ENCODE measurements at regions not wholly inside any gene's neighbourhood (a gene's known extent, or its start where the extent isn't known, plus 50 kb on each side); places are given as distances from the start of the nearest gene placed in this dataset.
"Not testable (repeated sequence)": the region's sequence is repeated elsewhere in the genome, so short reads cannot be mapped to it uniquely, and the experiment has no call there.

GRCh38 chr3:10726787-10727186 lies 89.2 kb upstream of the SLC6A11 start:
- H3K9me3 Mint-ChIP-seq, result peaks cover 7% of the 10 kb centered on the region
- DNase-seq, result no peak
- no peak overlapping the region for H3K4me3 Mint-ChIP-seq
- ATAC-seq, result no peak
- H3K4me1 Mint-ChIP-seq, result no peaks in the 10 kb centered on the region
- no peak overlapping the region for H3K27ac Mint-ChIP-seq
- H3K27me3 Mint-ChIP-seq, result peaks cover 17% of the 10 kb centered on the region
- no peaks in the 10 kb centered on the region for H3K36me3 Mint-ChIP-seq (ENCODE audit: low read depth)

GRCh38 chr3:10729439-10729838 lies 86.6 kb upstream of the SLC6A11 start:
- Mint-ChIP-seq H3K27ac (no peak overlapping the region), H3K4me1 (no peaks in the 10 kb centered on the region), H3K27me3 (peaks cover 22% of the 10 kb centered on the region), H3K4me3 (no peak overlapping the region), H3K9me3 (peaks cover 29% of the 10 kb centered on the region), H3K36me3 (ENCODE audit: low read depth) (peaks cover 4% of the 10 kb centered on the region)
- ATAC-seq, result no peak
- DNase-seq, result no peak

GRCh38 chr3:10732292-10732691 lies 83.7 kb upstream of the SLC6A11 start:
- H3K4me1 Mint-ChIP-seq, result no peaks in the 10 kb centered on the region
- no peak overlapping the region for H3K4me3 Mint-ChIP-seq
- ATAC-seq (no peak), DNase-seq (no peak)
- H3K27ac Mint-ChIP-seq, result no peak overlapping the region
- H3K36me3 Mint-ChIP-seq (ENCODE audit: low read depth), result peaks cover 4% of the 10 kb centered on the region
- H3K27me3 Mint-ChIP-seq, result peaks cover 39% of the 10 kb centered on the region
- peaks cover 34% of the 10 kb centered on the region for H3K9me3 Mint-ChIP-seq

GRCh38 chr3:10733297-10733696 lies 82.7 kb upstream of the SLC6A11 start:
- Mint-ChIP-seq H3K4me1 (peaks cover 2% of the 10 kb centered on the region), H3K36me3 (ENCODE audit: low read depth) (peaks cover 4% of the 10 kb centered on the region), H3K27me3 (peaks cover 45% of the 10 kb centered on the region), H3K9me3 (peaks cover 34% of the 10 kb centered on the region), H3K4me3 (no peak overlapping the region), H3K27ac (no peak overlapping the region)
- ATAC-seq, result no peak
- no peak for DNase-seq

- peaks cover 47% of the 10 kb centered on the region for H3K27me3 Mint-ChIP-seq
These were observed 79.6 kb upstream of the SLC6A11 start for GRCh38 chr3:10736444-10736843.

GRCh38 chr3:10737785-10738184 lies 78.2 kb upstream of the SLC6A11 start:
- H3K36me3 Mint-ChIP-seq (ENCODE audit: low read depth), result peaks cover 4% of the 10 kb centered on the region
- H3K4me3 Mint-ChIP-seq, result no peak overlapping the region
- no peak for ATAC-seq

More at GRCh38 chr3:10736444-10736843, 79.6 kb upstream of the SLC6A11 start:
- not testable (repeated sequence) for H3K4me1 Mint-ChIP-seq; H3K36me3 Mint-ChIP-seq (ENCODE audit: low read depth); H3K4me3 Mint-ChIP-seq; H3K27ac Mint-ChIP-seq; DNase-seq; ATAC-seq
- peaks cover 27% of the 10 kb centered on the region for H3K9me3 Mint-ChIP-seq

GRCh38 chr3:10738688-10739372 lies 77.2 kb upstream of the SLC6A11 start:
- peaks cover 10% of the 10 kb centered on the region for H3K9me3 Mint-ChIP-seq
- peaks cover 55% of the 10 kb centered on the region for H3K27me3 Mint-ChIP-seq
- ATAC-seq (peak; percentile 61), DNase-seq (peak; percentile 80)
- H3K4me1 Mint-ChIP-seq, result peaks cover 9% of the 10 kb centered on the region
- peak overlapping the region; percentile 1 for H3K4me3 Mint-ChIP-seq
- H3K27ac Mint-ChIP-seq, result no peak overlapping the region
- H3K36me3 Mint-ChIP-seq (ENCODE audit: low read depth), result no peaks in the 10 kb centered on the region

More at GRCh38 chr3:10737785-10738184, 78.2 kb upstream of the SLC6A11 start:
- Mint-ChIP-seq H3K27ac (no peak overlapping the region), H3K4me1 (peaks cover 9% of the 10 kb centered on the region), H3K9me3 (peaks cover 20% of the 10 kb centered on the region), H3K27me3 (peaks cover 50% of the 10 kb centered on the region)
- no peak for DNase-seq

- H3K36me3 Mint-ChIP-seq (ENCODE audit: low read depth), result no peaks in the 10 kb centered on the region
- ATAC-seq, result no peak
These were observed 75.1 kb upstream of the SLC6A11 start for GRCh38 chr3:10740954-10741353.

GRCh38 chr3:10741891-10742671 lies 73.9 kb upstream of the SLC6A11 start:
- no peaks in the 10 kb centered on the region for H3K36me3 Mint-ChIP-seq (ENCODE audit: low read depth)
- no peaks in the 10 kb centered on the region for H3K9me3 Mint-ChIP-seq
- no peak overlapping the region for H3K4me3 Mint-ChIP-seq
- peaks cover 9% of the 10 kb centered on the region for H3K4me1 Mint-ChIP-seq
- DNase-seq (no peak), ATAC-seq (no peak)
- H3K27me3 Mint-ChIP-seq, result peaks cover 37% of the 10 kb centered on the region
- H3K27ac Mint-ChIP-seq, result no peak overlapping the region

More at GRCh38 chr3:10740954-10741353, 75.1 kb upstream of the SLC6A11 start:
- Mint-ChIP-seq H3K27me3 (peaks cover 45% of the 10 kb centered on the region), H3K4me1 (peaks cover 9% of the 10 kb centered on the region), H3K9me3 (no peaks in the 10 kb centered on the region), H3K27ac (no peak overlapping the region), H3K4me3 (no peak overlapping the region)
- no peak for DNase-seq

- no peak overlapping the region for H3K27ac Mint-ChIP-seq
These were observed 72.5 kb upstream of the SLC6A11 start for GRCh38 chr3:10743366-10744097.

GRCh38 chr3:10744098-10744465 lies 71.9 kb upstream of the SLC6A11 start:
- no peak overlapping the region for H3K27ac Mint-ChIP-seq
- H3K4me1 Mint-ChIP-seq, result peaks cover 1% of the 10 kb centered on the region
- DNase-seq (peak; percentile 8), ATAC-seq (peak; percentile 65)
- peaks cover 19% of the 10 kb centered on the region for H3K27me3 Mint-ChIP-seq
- H3K9me3 Mint-ChIP-seq, result no peaks in the 10 kb centered on the region
- H3K4me3 Mint-ChIP-seq, result no peak overlapping the region
- H3K36me3 Mint-ChIP-seq (ENCODE audit: low read depth), result no peaks in the 10 kb centered on the region

More at GRCh38 chr3:10743366-10744097, 72.5 kb upstream of the SLC6A11 start:
- Mint-ChIP-seq H3K4me3 (no peak overlapping the region), H3K36me3 (ENCODE audit: low read depth) (no peaks in the 10 kb centered on the region), H3K9me3 (no peaks in the 10 kb centered on the region), H3K4me1 (peaks cover 5% of the 10 kb centered on the region), H3K27me3 (peaks cover 23% of the 10 kb centered on the region)
- ATAC-seq (no peak), DNase-seq (no peak)

- DNase-seq, result no peak
- ATAC-seq, result no peak
These were observed 70.6 kb upstream of the SLC6A11 start for GRCh38 chr3:10745392-10745791.

GRCh38 chr3:10746001-10746400 lies 70.0 kb upstream of the SLC6A11 start:
- H3K4me1 Mint-ChIP-seq, result no peaks in the 10 kb centered on the region

More at GRCh38 chr3:10745392-10745791, 70.6 kb upstream of the SLC6A11 start:
- H3K36me3 Mint-ChIP-seq (ENCODE audit: low read depth), result no peaks in the 10 kb centered on the region
- peaks cover 16% of the 10 kb centered on the region for H3K27me3 Mint-ChIP-seq
- no peak overlapping the region for H3K4me3 Mint-ChIP-seq
- H3K27ac Mint-ChIP-seq, result no peak overlapping the region
- no peaks in the 10 kb centered on the region for H3K4me1 Mint-ChIP-seq
- no peaks in the 10 kb centered on the region for H3K9me3 Mint-ChIP-seq

GRCh38 chr3:10746684-10747083 lies 69.3 kb upstream of the SLC6A11 start:
- H3K4me3 Mint-ChIP-seq, result no peak overlapping the region
- H3K9me3 Mint-ChIP-seq, result no peaks in the 10 kb centered on the region
- H3K4me1 Mint-ChIP-seq, result no peaks in the 10 kb centered on the region
- DNase-seq (no peak), ATAC-seq (no peak)
- no peak overlapping the region for H3K27ac Mint-ChIP-seq
- H3K36me3 Mint-ChIP-seq (ENCODE audit: low read depth), result no peaks in the 10 kb centered on the region
- H3K27me3 Mint-ChIP-seq, result peaks cover 11% of the 10 kb centered on the region

More at GRCh38 chr3:10746001-10746400, 70.0 kb upstream of the SLC6A11 start:
- H3K9me3 Mint-ChIP-seq, result no peaks in the 10 kb centered on the region
- H3K27ac Mint-ChIP-seq, result no peak overlapping the region
- no peak for ATAC-seq
- peaks cover 11% of the 10 kb centered on the region for H3K27me3 Mint-ChIP-seq
- no peaks in the 10 kb centered on the region for H3K36me3 Mint-ChIP-seq (ENCODE audit: low read depth)
- DNase-seq, result no peak
- no peak overlapping the region for H3K4me3 Mint-ChIP-seq
